Thoracic aorta (tissue), 2 donors: ENCODE measurements at regions not wholly inside any gene's neighbourhood (a gene's known extent, or its start where the extent isn't known, plus 50 kb on each side); places are given as distances from the start of the nearest gene placed in this dataset.

Experiments
- ATAC-seq: fragments of 150-250 bp; one replicate; pipeline ENCODE4 v1.8.0; 2017; ENCODE audit warnings: low read depth; ENCODE audit not compliant: insufficient number of reproducible peaks, low FRiP score
- DNase-seq: peaks from one replicate; pipeline ENCODE4 v3.0.0-alpha.2; 2020; ENCODE audit warnings: low spot score
- H3K27ac ChIP-seq, 2 donors: fragments of 200-600 bp; sonication (generic); 1 replicate in 1 of 2; 2 replicates in 1 of 2; pipeline ENCODE4 v1.5.1; 2016; ENCODE audit warnings: mild to moderate bottlenecking in 2 of 2, moderate library complexity in 2 of 2
- H3K27me3 ChIP-seq: fragments of 200-600 bp; sonication (generic); replicated peaks from 2 replicates; pipeline ENCODE4 v1.6.0; 2016; ENCODE audit warnings: mild to moderate bottlenecking; ENCODE audit not compliant: insufficient read depth
- H3K36me3 ChIP-seq: fragments of 200-600 bp; sonication (generic); one replicate; pipeline ENCODE4 v1.5.1; 2016
- H3K4me1 ChIP-seq, 2 donors: fragments of 200-600 bp; sonication (generic); 1 replicate in 1 of 2; 2 replicates in 1 of 2; pipeline versions ENCODE4 v1.5.1 to v1.6.0; 2016; ENCODE audit warnings: low read depth in 2 of 2, mild to moderate bottlenecking in 1 of 2; ENCODE audit not compliant: control insufficient read depth in 1 of 2
- H3K4me3 ChIP-seq: fragments of 200-600 bp; sonication (generic); 2 replicates; pipeline ENCODE4 v1.5.1; 2016; ENCODE audit warnings: mild to moderate bottlenecking
- H3K9me3 ChIP-seq: fragments of 200-600 bp; sonication (generic); 2 replicates; pipeline ENCODE4 v1.5.1; 2016
- TF ChIP-seq, protein P1 (sequence below): fragments of 200-600 bp; sonication (generic); IDR thresholded peaks from one replicate; pipeline ENCODE4 v1.5.1; 2019; ENCODE audit warnings: antibody characterized with exemption

DNA sequence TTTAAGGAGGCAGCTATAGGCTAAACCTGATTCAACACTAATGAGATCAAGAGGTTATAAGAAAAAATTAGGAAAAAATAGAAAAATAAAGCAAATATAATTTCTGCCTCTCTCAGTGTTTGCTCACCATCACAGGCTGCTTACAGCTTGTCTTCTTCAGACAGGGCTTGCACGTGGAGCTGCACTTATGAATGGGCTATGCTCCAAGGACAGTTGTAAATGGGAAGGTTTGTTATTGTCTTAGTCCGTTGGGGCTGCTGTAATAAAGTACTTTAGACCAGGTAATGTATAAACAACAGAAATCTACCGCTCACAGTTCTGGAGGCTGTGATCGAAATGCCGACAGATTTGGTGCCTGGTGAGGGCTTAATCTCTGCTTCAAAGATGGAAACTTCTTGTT lies 219.8 kb downstream of the NEBL start:
- TF ChIP-seq, protein P1, sequence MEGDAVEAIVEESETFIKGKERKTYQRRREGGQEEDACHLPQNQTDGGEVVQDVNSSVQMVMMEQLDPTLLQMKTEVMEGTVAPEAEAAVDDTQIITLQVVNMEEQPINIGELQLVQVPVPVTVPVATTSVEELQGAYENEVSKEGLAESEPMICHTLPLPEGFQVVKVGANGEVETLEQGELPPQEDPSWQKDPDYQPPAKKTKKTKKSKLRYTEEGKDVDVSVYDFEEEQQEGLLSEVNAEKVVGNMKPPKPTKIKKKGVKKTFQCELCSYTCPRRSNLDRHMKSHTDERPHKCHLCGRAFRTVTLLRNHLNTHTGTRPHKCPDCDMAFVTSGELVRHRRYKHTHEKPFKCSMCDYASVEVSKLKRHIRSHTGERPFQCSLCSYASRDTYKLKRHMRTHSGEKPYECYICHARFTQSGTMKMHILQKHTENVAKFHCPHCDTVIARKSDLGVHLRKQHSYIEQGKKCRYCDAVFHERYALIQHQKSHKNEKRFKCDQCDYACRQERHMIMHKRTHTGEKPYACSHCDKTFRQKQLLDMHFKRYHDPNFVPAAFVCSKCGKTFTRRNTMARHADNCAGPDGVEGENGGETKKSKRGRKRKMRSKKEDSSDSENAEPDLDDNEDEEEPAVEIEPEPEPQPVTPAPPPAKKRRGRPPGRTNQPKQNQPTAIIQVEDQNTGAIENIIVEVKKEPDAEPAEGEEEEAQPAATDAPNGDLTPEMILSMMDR: no peak
- Histone ChIP-seq H3K9me3 (no peaks in the 10 kb centered on the region), H3K27me3 (no peaks in the 10 kb centered on the region), H3K36me3 (no peaks in the 10 kb centered on the region), H3K4me3 (no peak overlapping the region), H3K27ac (no peak overlapping the region), H3K4me1 (no peaks in the 10 kb centered on the region)
- ATAC-seq (no peak), DNase-seq (no peak)

DNA sequence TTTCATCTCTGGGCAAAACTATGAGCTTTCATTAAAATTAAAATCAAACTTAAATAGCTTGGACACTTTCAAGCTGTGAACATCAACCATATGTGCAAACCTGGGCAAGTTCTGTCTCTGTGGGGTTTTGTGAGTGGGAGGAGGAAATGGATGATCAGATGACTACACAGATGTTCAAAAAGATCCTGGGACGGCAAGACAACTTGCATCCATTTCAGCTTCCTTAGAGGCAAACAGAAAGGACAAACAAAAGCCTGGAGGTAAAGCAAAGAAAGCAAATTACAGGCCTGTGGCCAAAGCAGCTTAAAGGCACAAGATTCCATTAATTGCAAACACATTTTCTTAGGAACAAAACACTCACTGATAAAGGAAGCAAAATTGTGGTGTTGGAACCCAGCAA lies 222.2 kb downstream of the NEBL start:
- TF ChIP-seq, protein P1: no peak
- Histone ChIP-seq H3K4me3 (no peak overlapping the region), H3K9me3 (no peaks in the 10 kb centered on the region), H3K27ac (no peak overlapping the region), H3K36me3 (no peaks in the 10 kb centered on the region), H3K27me3 (no peaks in the 10 kb centered on the region), H3K4me1 (peaks cover 0 to 8% of the 10 kb centered on the region in 2 donors)
- DNase-seq (no peak), ATAC-seq (no peak)

DNA sequence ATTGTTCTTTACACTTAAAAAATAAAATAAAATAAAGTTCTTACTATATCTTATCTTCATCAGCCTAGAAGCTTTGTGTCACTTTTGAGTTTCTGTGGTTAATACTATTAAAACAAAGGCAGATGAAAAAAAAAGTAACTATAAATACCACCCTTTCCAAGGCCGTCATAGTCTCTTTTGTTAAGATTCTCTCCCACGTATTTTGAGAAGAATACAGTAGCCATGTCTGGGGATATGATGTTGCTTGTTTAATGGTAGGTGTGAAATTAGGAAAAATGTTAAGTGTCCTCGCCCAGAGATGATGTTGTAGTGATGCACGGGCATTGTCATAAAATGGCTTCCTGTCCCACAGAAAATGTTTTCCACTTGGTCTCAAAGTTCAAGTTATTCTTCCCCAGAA lies 223.9 kb downstream of the NEBL start:
- no peaks in the 10 kb centered on the region for H3K36me3 ChIP-seq
- no peak overlapping the region for H3K27ac ChIP-seq
- ATAC-seq (no peak), DNase-seq (no peak)
- peaks cover 0 to 12% of the 10 kb centered on the region in 2 donors for H3K4me1 ChIP-seq
- no peak overlapping the region for H3K4me3 ChIP-seq
- TF ChIP-seq, protein P1: no peak
- no peaks in the 10 kb centered on the region for H3K27me3 ChIP-seq
- no peaks in the 10 kb centered on the region for H3K9me3 ChIP-seq

DNA sequence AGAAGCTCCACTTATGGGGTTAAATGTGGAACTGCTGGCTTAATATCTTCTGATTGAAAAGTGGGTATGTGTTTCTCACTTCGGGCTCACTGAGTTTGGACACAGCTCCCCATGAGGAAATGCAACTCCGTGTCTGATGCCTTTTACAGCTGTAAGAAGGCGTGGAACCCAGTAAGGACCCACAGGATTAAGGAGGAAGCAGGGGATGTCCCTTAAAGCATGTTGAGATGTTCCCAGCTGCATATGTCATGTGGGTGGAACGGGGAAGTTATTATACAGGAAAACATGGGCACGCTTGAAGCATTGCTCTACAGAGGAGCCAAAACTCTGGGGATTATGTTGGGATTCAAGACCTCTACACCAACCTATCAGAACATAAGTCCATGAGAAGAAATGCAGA lies 224.4 kb downstream of the NEBL start:
- no peak for ATAC-seq
- H3K36me3 ChIP-seq: no peaks in the 10 kb centered on the region
- no peaks in the 10 kb centered on the region for H3K9me3 ChIP-seq
- no peak overlapping the region for H3K4me3 ChIP-seq
- DNase-seq: no peak
- H3K27me3 ChIP-seq: no peaks in the 10 kb centered on the region
- H3K4me1 ChIP-seq: peaks cover 0 to 12% of the 10 kb centered on the region in 2 donors
- H3K27ac ChIP-seq: no peak overlapping the region
- TF ChIP-seq, protein P1: no peak

DNA sequence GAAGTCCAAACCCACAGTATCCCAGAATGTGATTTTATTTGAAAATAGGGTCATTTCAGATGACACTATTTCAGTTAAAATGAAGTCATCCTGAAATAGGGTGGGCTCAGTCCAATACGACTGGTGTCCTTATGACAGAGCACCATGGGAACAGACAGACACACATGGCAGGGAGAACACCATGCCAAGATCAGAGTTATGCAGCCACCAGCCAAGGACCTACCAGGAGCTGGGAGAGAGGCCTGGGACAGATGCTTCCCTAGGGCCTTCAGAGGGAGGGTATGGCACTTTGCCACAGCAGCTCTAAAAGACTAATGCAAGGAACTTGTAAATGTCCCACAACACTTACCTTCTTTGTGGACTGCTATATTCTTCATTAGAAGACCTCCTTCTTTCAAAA lies 226.5 kb downstream of the NEBL start:
- Histone ChIP-seq H3K27me3 (no peaks in the 10 kb centered on the region), H3K36me3 (no peaks in the 10 kb centered on the region), H3K9me3 (no peaks in the 10 kb centered on the region), H3K4me3 (no peak overlapping the region), H3K4me1 (peaks cover 0 to 12% of the 10 kb centered on the region in 2 donors), H3K27ac (no peak overlapping the region)
- DNase-seq: no peak
- ATAC-seq: no peak
- TF ChIP-seq, protein P1: no peak
